ENCODE measurements at regions not wholly inside any gene's neighbourhood (a gene's known extent, or its start where the extent isn't known, plus 50 kb on each side); places are given as distances from the start of the nearest gene placed in this dataset.

DNA sequence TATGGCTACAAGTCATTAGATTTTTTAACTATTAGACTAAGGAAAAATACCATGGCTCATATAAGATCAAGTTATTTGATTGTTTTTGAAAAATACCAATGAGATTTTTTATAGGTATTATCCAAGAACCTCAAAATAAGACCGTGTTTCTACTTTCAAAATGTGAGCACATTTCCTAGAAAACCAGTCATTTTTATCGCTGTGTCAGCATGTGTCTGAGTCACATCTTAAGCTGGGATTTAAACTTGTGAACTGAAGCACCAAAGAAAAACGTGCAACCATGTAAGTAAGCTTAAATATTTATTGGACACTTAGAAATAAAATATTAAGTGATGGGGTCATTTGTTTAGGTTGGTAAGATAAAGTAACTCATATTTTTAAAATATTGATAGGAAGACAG, 1676.0 kb upstream of the NUDT12 start (continued):
- TF ChIP-seq, protein P1, sequence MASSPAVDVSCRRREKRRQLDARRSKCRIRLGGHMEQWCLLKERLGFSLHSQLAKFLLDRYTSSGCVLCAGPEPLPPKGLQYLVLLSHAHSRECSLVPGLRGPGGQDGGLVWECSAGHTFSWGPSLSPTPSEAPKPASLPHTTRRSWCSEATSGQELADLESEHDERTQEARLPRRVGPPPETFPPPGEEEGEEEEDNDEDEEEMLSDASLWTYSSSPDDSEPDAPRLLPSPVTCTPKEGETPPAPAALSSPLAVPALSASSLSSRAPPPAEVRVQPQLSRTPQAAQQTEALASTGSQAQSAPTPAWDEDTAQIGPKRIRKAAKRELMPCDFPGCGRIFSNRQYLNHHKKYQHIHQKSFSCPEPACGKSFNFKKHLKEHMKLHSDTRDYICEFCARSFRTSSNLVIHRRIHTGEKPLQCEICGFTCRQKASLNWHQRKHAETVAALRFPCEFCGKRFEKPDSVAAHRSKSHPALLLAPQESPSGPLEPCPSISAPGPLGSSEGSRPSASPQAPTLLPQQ (tag by site-specific recombination; IDR thresholded peaks at IDR 0.05): no peak

DNA sequence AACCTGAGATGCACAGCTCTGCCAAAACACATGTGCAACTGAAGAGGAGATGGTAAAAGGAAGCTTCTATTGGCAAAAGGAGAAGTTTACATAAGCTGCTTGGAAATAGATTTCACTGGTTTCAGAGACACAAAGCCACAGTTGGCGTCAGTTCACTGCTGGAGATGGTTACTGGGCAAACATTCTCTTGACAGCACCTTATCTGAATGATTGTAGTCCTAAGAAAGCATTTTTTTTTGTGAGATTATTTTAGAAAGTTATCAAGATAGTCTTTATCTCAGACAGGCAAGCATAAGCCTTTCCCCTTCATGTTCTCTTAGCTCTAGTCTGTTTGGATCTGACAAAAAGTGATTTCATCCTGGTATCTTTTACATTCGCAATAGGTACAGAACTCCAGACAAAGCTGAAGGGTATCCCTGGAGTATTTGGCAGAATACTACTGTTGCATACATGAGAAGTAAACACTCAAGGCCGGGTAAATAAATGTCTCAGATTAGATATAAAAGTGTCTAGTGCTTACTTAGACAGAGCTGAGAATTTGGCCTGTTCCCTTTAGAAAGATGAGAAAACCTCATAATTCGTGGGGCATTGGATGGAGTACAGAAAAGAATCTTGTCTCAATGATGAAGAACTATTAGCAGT, 1668.0 kb upstream of the NUDT12 start:
- H3K4me3 ChIP-seq (ENCODE audit: low read depth, low read length): no peak overlapping the region
- H3K4me1 ChIP-seq (ENCODE audit: control insufficient read depth, insufficient read depth, low read length): no peaks in the 10 kb centered on the region
- H3K36me3 ChIP-seq (ENCODE audit: control insufficient read depth in 2 of 2, insufficient read depth in 1 of 2, low read length in 2 of 2): no peaks in the 10 kb centered on the region
- H3K27ac ChIP-seq (ENCODE audit: extremely low read depth, low read depth, low read length): no peak overlapping the region
- H3K9me3 ChIP-seq (ENCODE audit: control insufficient read depth, insufficient read depth, low read depth, low read length): no peaks in the 10 kb centered on the region
- TF ChIP-seq ZNF239 (tag by site-specific recombination; IDR thresholded peaks at IDR 0.05) (no peak), ZFP41 (tag by site-specific recombination; IDR thresholded peaks at IDR 0.05; ENCODE audit: borderline replicate concordance) (no peak), GLIS1 (tag by site-specific recombination; IDR thresholded peaks at IDR 0.05) (no peak), OVOL3 (tag by site-specific recombination; IDR thresholded peaks at IDR 0.05) (no peak), ZNF174 (tag by site-specific recombination; IDR thresholded peaks at IDR 0.05) (no peak), KLF7 (tag by site-specific recombination; IDR thresholded peaks at IDR 0.05; ENCODE audit: borderline replicate concordance) (no peak), KLF8 (tag by site-specific recombination; IDR thresholded peaks at IDR 0.05) (no peak), ZNF223 (tag by site-specific recombination; IDR thresholded peaks at IDR 0.05) (no peak), ZEB2 (tag by site-specific recombination; IDR thresholded peaks at IDR 0.05) (no peak), ZNF311 (tag by site-specific recombination; IDR thresholded peaks at IDR 0.05; ENCODE audit: borderline replicate concordance) (no peak), SP3 (tag by site-specific recombination; IDR thresholded peaks at IDR 0.05) (no peak), ZNF155 (tag by site-specific recombination; IDR thresholded peaks at IDR 0.05) (no peak), SALL2 (tag by site-specific recombination; IDR thresholded peaks at IDR 0.05; ENCODE audit: borderline replicate concordance) (no peak)
- TF ChIP-seq, protein P2, sequence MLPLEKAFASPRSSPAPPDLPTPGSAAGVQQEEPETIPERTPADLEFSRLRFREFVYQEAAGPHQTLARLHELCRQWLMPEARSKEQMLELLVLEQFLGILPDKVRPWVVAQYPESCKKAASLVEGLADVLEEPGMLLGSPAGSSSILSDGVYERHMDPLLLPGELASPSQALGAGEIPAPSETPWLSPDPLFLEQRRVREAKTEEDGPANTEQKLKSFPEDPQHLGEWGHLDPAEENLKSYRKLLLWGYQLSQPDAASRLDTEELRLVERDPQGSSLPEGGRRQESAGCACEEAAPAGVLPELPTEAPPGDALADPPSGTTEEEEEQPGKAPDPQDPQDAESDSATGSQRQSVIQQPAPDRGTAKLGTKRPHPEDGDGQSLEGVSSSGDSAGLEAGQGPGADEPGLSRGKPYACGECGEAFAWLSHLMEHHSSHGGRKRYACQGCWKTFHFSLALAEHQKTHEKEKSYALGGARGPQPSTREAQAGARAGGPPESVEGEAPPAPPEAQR (tag by site-specific recombination; IDR thresholded peaks at IDR 0.05): no peak
- TF ChIP-seq, protein P3, sequence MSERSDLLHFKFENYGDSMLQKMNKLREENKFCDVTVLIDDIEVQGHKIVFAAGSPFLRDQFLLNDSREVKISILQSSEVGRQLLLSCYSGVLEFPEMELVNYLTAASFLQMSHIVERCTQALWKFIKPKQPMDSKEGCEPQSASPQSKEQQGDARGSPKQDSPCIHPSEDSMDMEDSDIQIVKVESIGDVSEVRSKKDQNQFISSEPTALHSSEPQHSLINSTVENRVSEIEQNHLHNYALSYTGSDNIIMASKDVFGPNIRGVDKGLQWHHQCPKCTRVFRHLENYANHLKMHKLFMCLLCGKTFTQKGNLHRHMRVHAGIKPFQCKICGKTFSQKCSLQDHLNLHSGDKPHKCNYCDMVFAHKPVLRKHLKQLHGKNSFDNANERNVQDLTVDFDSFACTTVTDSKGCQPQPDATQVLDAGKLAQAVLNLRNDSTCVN (tag by site-specific recombination; optimal IDR thresholded peaks at IDR 0.05): no peak
- CTCF ChIA-PET: interaction anchor here (0.6 kb wide), 2 partner anchors 24 to 1298 kb away, joined by 3 read pairs; no protein-coding TSS in a partner anchor
- POLR2A ChIA-PET: no interaction called here

DNA sequence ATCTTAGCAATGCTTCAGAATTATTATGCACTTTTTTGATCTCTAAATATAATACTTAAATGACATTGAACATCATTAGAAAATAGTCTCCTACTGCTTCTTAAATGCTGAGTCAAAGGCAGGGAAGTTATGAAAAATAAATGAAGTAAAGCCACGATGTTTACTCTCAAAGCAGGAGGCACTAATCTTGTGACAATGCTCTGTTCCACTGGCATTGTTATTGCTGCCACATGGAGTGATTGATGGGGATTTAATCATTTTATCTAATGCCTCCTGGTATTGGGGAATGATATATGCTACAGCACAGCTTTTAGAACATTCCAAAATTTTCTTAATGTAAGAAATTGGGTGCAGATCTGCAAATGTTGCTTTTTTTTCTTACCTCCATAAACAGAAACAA, 1655.4 kb upstream of the NUDT12 start:
- Histone ChIP-seq H3K4me1 (ENCODE audit: control insufficient read depth, insufficient read depth, low read length) (no peaks in the 10 kb centered on the region), H3K36me3 (ENCODE audit: control insufficient read depth in 2 of 2, insufficient read depth in 1 of 2, low read length in 2 of 2) (no peaks in the 10 kb centered on the region), H3K9me3 (ENCODE audit: control insufficient read depth, insufficient read depth, low read depth, low read length) (no peaks in the 10 kb centered on the region), H3K27ac (ENCODE audit: extremely low read depth, low read depth, low read length) (no peak overlapping the region), H3K4me3 (ENCODE audit: low read depth, low read length) (no peak overlapping the region)
- POLR2A ChIA-PET: no interaction called here
- CTCF ChIA-PET: no interaction called here
- TF ChIP-seq, protein P4, sequence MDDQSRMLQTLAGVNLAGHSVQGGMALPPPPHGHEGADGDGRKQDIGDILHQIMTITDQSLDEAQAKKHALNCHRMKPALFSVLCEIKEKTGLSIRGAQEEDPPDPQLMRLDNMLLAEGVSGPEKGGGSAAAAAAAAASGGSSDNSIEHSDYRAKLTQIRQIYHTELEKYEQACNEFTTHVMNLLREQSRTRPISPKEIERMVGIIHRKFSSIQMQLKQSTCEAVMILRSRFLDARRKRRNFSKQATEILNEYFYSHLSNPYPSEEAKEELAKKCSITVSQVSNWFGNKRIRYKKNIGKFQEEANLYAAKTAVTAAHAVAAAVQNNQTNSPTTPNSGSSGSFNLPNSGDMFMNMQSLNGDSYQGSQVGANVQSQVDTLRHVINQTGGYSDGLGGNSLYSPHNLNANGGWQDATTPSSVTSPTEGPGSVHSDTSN (CRISPR knock-in tag; IDR thresholded peaks at IDR 0.05): no peak
- TF ChIP-seq ZNF10 (tag by site-specific recombination; IDR thresholded peaks at IDR 0.05): no peak
- no peak for TF ChIP-seq ZSCAN16 (tag by site-specific recombination; IDR thresholded peaks at IDR 0.05)
- no peak for TF ChIP-seq ZNF174 (tag by site-specific recombination; IDR thresholded peaks at IDR 0.05)
- TF ChIP-seq IKZF3 (tag by site-specific recombination; IDR thresholded peaks at IDR 0.05): no peak
- TF ChIP-seq ZNF571 (tag by site-specific recombination; IDR thresholded peaks at IDR 0.05): no peak
- TF ChIP-seq ZNF202 (tag by site-specific recombination; IDR thresholded peaks at IDR 0.05; ENCODE audit: borderline replicate concordance): no peak
- TF ChIP-seq, protein P5, sequence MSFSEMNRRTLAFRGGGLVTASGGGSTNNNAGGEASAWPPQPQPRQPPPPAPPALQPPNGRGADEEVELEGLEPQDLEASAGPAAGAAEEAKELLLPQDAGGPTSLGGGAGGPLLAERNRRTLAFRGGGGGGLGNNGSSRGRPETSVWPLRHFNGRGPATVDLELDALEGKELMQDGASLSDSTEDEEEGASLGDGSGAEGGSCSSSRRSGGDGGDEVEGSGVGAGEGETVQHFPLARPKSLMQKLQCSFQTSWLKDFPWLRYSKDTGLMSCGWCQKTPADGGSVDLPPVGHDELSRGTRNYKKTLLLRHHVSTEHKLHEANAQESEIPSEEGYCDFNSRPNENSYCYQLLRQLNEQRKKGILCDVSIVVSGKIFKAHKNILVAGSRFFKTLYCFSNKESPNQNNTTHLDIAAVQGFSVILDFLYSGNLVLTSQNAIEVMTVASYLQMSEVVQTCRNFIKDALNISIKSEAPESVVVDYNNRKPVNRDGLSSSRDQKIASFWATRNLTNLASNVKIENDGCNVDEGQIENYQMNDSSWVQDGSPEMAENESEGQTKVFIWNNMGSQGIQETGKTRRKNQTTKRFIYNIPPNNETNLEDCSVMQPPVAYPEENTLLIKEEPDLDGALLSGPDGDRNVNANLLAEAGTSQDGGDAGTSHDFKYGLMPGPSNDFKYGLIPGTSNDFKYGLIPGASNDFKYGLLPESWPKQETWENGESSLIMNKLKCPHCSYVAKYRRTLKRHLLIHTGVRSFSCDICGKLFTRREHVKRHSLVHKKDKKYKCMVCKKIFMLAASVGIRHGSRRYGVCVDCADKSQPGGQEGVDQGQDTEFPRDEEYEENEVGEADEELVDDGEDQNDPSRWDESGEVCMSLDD (tag by site-specific recombination; IDR thresholded peaks at IDR 0.05): no peak
- TF ChIP-seq ZNF501 (tag by site-specific recombination; IDR thresholded peaks at IDR 0.05): no peak
- no peak for TF ChIP-seq ZNF426 (tag by site-specific recombination; IDR thresholded peaks at IDR 0.05)
- no peak for TF ChIP-seq YY1 (tag by site-specific recombination; IDR thresholded peaks at IDR 0.05)
- no peak for TF ChIP-seq ZBTB20 (tag by site-specific recombination; IDR thresholded peaks at IDR 0.05)

Measured in HEK293 (cell line).